ENCODE measurements at regions not wholly inside any gene's neighbourhood (a gene's known extent, or its start where the extent isn't known, plus 50 kb on each side); places are given as distances from the start of the nearest gene placed in this dataset.
A peak's percentile ranks its signal among the peaks of the same experiment; 100 is the strongest.

DNA sequence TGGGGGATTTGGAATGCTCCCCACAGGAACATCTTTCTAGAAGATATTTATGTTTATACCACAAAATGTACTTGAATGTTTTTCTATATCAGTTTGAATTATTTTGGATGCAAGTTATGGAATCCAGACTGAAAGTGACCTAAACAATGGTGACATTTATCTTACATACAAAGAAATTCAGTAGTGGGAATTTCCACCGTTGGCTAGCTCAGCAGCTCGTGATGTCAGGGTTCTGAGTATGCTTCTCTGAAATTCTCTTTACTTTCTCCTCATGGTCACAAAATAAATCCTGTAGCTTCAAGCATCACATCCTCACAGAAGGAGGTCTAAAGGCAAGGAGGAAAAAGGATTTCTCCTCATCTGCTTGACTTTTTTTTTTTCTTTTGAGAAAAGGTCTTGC is 105.3 kb downstream of the AKAIN1 start:
- DNase-seq, result no peak

DNA sequence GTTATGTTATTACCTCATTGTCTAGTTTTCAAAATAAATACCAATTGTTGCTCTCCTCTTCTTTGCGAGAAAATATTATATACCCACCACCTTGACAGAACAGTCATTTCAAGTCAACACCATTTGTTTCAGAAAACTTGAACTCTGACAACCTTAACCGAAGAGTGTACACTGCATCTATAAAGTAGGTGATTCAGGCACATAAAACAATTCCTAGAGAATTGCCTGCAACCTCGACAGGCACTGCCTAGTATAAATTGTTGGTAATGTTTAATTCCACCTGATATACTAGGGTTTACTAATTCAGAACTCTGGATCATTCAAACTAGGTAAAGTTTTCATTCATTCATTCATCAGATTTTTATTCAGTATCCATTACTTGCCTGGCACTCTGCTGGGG is 121.8 kb downstream of the AKAIN1 start:
- DNase-seq, result no peak

DNA sequence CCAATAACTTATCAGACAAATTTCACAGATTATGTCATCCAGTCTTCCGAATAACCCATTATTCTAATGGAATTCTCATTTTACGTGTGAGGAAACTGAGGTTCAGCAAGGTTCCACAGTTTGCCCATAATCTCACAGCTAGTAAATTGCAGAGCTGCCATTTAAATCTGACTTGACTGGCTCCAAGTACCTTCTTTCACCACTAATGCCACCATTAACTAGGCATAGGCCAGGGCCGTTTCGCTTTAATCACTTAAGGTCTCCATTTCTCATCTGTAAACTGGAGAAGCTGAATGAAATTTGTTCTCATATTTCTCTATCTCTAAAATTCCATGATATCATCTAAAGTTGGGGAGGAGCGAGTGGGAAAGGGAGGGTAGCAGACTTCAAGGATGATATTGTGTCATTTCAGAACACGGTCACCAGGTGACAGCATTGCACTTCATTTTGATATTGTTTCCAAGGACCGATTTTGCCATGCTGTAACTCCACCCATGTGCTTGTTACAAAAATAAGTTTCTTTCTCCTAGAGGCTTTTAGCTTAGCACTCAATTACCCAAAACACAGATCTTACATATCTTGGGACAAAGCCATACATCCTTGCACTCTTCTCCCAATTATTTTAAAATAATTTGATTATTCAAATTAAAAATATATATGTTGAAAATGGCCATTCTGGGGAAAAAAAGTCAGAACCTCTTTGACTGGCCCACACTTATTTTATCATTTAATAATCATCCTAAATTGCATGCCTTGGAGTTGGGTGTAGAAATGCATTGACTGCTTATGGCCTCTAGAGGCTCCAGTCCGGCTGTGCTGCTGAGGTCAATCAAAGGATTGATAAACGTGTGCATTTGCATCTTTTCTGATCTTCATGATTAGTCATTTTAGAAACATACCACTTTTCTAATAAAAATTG is 123.8 kb downstream of the AKAIN1 start:
- DNase-seq, result peak in 2 of 5 donors; percentile 11 to 22

DNA sequence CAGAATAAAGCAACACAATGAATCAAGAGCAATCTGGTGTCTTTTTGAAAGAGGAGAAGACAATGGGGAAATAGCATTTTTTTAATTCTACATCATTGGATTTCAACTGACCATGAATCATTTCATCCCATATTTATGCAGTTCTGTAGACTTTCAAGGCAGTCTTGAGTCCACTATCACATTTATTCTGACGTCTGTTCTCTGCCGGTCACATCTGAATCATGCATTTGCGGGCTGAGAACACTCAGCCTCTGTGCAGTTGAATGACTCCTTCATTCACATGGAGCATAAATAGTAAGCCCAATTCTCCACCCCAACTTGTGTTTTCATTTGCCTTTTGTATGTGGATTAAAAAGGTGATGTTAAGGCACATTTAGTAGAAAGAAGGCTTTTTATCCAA is 128.2 kb downstream of the AKAIN1 start:
- DNase-seq, result no peak

DNA sequence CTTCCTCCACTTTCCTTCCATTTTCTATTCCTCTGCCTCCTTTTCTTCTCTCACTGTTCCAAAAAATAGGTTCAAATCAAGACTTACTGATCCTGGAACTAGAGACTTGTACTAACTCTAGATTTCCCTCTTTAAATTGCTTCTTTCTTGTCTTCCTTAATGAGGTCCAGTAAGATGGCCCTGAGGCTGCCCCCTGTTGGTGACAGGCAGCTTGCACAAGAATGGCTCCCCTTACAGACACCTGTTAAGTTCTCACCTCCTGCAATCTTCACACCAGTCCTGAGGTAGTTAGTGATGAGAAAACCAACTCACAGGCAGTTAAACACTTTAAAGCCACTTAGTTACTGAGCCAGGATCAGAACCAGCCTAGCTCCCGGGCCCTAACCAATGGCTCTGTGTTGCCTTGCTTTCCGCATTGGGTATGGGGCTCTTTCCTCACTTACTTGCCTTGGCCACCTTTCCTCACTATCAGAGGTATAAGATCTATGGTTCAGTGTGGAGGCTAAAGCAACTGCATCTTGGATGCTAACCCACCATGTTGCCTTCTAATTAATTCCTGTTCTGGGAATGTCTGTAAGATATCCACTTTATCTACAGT is 130.6 kb downstream of the AKAIN1 start:
- peak in 1 of 5 donors; percentile 3 for DNase-seq

DNA sequence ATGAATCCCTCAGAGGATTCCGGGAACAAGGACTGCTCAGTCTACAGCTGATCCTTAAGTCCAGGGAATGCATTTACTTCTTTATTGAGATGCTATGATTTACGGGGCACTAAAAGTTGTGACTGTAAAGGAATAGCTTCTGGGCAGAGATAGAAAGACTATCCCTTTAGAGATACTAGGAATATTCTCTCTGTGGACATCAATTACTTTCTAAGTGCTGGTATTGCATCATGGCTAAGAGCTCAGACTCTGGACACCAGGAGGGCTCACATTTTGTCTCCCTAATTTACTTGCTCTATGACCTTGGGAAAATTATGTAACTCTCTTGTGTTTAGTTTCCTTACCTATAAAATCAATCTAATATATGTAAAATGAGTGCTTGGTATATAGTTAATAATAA is 131.4 kb downstream of the AKAIN1 start:
- DNase-seq, result no peak

DNA sequence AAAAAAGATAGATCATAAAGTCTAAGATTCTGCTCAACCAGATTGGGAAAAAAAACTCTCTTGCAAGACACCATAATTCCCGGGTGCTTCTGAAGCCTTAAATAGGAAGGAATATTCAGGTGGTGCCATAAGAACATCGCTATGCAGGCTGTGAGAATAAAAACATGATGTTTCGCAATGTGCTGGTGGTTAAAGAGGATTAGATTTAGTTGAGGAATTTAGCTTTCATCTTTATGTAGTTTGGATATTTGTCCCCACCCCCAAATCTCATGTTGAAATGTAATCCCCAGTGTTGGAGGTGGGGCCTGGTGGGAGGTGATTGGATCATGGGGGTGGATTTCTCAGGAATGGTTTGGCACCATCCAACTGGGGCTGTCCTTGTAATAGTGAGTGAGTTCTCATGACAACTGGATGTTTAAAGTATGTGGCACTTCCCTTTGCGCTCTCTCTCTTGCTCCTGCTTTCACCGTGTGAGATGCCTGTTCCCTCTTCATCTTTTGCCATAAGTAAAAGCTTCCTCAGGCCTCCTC is 132.2 kb downstream of the AKAIN1 start:
- DNase-seq, result no peak

DNA sequence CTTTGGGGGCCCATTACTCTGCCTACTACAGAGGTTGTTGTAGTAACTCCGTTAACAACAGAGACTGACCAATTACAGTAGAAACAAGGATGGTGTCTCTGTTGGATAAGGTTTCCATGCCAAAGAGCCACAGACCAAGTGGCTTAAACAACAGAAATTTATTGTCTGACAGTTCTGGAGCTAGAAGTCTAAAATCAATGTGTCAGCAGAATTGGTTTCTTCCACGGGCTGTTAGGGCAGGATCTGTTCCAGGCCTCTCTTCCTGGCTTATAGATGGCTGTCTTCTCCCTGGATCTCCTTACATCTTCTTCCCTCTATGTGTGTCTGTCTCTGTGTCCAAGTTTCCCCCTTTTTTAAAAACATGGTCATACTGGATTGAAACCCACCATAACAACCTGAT is 135.3 kb downstream of the AKAIN1 start:
- DNase-seq, result no peak

DNA sequence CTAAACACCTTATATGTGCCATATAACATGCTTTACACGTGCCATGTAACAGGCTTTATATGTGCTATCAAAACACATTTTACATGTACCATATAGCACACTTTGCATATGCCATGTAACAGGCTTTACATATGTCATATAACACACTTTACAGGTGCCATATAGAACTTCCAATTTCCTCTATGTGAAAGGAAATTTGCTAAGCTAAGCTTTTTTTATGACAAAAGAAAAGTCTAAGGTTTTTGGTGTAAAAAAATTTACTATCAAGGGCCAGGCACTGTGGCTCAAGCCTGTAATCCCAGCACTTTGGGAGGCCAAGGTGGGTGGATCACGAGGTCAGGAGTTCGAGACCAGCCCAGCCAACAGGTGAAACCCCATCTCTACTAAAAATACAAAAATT is 136.5 kb downstream of the AKAIN1 start:
- no peak for DNase-seq

DNA sequence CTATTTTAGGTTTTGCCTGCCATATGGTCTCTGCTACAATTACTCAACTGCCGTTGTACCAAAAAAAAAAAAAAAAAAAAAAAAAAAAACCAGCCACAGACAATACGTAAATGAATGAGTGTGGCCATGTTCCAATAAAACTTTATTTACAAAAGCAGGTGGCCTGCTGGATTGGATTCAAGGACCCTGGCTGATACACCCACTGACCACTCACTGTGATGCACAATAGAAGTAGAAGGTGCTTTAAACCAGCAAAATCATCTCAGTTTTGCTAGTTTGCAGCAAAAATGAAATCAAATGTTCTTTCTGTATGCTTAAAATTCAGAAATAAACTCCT is 137.4 kb downstream of the AKAIN1 start:
- DNase-seq, result no peak

DNA sequence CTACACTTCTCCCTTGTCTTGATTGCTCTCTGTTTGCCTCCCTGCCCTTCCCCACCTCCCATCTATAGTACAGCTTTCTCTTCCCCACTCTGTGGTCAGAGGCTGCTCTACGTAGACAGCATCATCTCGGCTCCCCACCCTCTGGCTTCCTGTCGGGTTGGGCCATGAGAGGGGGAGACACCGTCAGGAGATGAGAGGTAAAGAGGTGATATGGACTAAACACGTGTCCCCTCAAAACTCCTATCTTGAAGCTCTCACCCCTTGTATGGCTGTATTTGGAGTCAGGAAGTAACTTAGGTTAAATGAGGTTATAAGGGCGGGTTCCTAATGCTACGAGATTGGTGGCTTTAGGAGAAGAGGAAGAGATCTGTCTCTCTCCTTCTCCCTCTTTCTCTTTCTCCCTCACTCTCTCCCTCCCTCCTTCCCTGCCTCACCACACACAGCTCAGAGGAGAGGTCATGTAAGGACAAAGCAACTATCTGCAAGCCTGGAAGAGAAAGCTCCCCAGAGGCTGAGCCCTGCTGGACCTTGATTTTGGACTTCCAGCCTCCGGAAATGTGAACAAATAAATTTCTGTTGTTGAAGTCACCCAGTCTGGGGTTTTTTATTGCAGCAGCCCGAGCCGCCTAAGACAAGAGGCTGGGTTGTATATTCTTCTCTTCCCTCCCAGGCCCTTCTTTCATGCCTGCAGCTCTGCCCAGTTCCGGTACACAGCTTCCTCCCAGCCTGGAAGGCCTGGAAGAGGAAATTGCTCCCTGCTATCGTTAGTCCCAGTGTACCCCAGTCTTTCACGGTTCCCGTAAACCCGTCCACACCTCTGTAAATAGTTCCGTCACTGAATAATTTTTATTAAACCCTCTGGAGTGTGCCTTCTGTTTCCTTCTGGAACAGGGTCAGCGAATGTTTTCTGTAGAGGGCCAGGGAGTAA is 138.0 kb downstream of the AKAIN1 start:
- peak in 3 of 5 donors; percentile 6 to 34 (median 13) for DNase-seq

DNA sequence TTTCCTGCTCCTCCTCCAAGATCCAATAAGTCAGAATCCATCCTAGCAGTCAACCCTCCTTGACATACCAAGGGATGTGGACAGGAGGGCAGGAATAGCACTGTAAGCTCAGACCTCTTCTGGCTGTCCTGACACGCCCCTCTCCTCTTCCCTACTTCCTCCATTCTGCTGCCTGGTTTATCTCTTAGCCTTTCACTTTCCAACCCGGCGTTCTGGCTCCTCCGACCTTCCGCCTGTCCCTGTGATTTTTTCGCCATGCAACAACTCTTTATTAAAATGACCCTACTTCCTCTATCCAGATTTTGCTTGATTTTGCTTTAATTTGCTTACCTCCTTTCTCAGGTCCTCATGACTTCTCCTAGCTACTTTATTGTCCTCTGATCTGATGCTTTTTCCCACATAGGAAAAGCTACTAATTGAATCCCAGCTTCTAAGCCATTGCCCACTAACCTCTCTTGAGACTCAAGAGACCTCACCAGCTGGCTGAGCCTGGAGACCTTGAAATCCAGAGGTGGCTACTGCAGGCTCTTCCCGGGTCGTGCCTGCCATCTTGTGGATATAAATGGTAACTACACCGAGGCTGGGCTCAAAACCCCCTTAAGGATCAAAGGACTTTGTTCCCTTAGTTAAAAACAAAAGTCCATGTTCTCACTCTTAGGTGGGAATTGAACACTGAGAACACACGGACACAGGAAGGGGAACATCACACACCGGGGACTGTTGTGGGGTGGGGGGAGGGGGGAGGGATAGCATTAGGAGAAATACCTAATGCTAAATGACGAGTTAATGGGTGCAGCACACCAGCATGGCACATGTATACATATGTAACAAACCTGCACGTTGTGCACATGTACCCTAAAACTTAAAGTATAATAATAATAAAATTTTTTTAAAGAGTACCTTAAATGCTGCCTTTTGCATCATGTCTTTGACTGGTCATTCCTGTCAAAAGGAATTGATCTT is 139.4 kb downstream of the AKAIN1 start:
- DNase-seq, result peak in 3 of 5 donors; percentile 11 to 39 (median 33)

DNA sequence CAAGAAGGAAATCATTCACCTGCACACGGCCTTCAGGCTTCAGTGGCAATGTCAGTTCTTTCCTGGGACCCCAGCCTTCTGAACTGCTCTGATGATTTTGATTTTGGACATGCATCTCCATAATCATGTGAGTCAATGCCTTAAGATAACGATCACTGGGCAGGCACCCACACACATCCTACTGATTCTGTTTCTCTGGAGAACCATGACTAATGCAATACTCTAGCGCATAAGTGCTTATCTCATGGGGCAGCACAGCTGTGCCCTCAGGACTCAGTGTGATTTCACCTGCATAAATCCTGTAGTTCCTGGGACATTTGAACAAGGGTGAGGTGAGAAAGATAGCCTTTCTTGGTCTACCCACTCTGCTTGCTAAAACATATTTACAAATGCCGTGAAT is 144.6 kb downstream of the AKAIN1 start:
- DNase-seq, result no peak

DNA sequence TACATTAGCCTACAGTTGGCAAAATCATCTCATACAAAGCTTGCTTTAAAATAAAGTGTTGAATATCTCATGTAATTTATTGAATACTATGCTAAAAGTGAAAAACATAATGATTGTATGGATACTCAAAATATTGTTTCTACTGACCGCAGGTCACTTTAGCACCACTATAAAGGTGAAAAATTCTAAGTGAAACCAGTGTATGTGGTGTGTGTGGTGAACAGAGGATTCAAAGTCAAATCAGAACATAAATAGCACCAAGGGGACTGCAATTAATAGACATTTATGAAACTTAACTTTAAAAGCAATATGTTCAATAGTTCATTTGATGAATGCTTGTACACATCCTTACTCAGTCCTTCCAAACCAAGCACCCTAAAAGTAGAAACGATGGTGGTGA is 145.8 kb downstream of the AKAIN1 start:
- no peak for DNase-seq

DNA sequence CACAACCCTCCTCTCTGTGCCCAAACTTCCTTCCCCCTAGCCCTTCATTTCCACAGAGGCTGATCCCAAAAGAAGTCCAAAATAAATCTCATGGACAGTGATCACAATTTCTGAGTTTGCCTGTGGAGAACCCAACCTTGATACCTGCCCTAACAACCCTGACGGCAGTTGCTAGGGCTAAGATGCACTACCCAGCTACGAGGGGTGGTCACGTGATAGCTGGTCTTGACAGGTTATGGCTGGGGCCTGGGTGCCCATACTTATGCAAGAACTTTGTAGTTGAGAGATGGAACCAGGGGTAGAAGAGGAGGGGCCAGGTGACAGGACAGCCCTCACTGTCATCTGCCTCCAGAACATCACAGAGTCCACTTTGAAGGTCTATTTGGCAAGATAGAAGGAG is 147.9 kb downstream of the AKAIN1 start:
- no peak for DNase-seq

DNA sequence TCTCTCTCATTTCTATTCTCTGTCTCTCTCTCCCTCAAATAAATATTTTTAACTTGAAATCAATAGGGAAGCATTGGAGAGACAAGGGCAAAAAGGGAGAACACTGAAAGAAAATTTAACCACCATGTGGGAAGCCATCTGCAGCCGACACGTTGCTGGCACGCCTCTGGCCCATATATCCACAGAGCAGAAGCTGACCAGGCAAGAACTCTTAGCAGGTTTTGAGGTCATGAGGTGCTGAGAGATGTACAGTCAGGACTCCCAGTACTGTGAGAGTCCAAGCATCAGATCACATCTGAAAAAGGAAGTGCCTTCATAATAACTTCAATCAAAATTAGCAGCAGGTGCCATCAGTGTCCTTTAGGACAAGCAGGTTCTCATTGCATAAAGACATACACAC is 156.6 kb downstream of the AKAIN1 start:
- DNase-seq, result no peak

DNA sequence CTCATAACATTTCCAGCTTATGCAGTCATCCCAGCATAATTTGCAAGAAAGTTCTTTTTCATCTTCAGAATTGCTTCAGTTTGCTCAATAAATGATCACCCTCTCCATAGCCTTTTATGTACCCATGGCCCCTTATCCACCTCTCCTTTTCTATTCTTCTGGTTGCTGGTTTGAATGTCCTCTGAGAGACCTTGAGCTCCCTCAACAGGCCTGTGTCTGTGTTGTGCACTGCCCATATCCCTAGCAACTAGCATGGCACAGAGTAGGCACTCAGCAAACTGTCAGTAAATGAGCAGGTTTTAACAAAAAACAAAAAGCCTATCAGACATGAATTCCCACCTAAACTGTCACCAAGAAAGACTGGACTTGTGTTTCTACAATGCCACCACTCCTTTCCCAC is 160.5 kb downstream of the AKAIN1 start:
- DNase-seq, result no peak

DNA sequence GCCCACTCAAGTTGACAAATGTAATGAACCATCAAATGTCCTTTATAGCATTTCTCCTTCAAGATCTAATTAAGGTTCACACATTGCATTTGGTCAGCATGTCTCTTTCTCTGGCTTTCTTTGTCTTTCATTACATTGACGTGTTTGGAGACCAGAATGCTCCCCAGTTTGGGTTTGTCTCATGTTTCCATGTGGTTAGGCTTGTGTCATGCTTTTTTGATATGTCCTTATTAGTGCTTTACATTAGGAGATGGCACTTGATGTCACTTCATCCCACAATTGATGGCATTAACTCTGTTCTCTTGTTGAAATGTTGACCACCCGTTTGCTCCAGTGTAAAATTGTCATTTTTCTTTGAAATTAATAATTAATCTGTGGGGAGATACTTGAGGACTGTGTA is 165.8 kb downstream of the AKAIN1 start:
- DNase-seq, result no peak

DNA sequence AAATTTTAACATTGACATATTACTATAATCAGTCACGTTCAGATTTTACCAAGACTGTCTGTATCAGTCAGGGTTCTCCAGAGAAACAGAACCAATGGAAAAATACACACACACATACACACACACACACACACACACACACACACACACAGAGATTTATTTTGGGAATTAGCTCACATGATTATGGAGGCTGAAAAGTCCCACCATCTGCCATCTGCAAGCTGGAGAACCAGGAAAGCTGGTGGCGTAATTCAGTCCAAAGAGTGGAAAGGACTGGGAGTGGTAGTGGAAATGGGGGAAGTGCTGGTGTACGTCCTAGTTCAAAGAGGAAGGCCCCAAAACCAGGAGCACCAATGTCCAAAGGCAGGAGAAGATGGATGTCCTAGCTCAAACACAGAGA is 166.4 kb downstream of the AKAIN1 start:
- DNase-seq, result no peak

DNA sequence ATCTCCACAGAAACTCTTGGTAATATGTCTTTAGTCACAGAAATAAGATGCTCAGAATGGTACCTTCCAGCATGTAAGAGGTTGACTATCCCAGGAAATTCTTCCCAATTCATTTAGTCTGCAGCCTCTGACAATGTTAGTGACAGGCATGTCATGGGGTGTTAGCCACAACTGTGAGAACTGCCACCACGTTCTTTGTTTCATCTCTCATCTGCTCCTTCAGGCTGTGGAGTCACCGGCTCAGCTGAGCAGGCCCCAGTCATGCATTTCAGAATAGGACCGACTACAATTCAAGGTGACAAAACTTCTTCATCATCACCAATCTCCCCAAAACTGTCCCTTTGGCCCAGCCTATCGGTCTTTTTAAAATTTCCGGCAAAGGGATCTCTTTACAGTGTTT is 167.5 kb downstream of the AKAIN1 start:
- DNase-seq, result no peak

DNA sequence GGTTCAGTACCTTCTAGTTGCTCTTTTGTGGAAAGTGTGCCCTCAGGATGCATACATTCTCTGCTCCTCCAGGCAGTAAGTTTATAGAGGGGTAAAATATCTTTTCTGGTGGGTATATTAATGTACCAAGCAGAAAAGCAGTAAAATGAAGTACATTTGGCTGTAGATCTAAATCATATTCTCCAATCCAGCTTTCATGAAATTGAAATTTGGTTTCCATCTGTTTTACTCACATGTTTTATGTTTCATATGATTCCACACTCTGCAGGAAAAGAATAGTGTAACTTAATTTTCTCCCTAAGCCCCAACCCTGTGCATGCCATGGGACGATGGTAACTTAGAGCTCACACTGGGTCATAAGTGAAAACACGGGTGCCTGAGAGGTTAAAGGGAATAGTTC is 172.3 kb downstream of the AKAIN1 start:
- DNase-seq, result no peak

DNA sequence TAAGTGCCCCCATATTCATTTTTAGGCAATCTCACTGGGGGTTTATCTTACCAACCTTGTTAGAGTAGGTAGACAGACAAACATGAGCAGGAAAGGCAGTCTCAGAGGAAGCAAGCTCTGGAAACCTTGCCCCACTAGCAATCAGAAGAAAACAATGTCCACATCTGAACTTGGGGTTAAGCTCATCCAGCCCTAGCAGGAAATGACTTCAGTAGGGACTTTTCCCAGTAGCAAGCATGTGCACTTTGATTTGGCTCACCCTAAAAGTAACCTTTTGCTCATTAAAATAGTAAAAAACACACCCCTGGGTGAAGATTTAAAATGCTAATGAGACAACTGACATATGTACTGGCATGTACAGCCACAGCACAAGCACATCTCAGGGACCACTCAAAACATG is 175.5 kb downstream of the AKAIN1 start:
- DNase-seq, result no peak
